GM18868 (cell line): ENCODE measurements at regions not wholly inside any gene's neighbourhood (a gene's known extent, or its start where the extent isn't known, plus 50 kb on each side); places are given as distances from the start of the nearest gene placed in this dataset.
"Not testable (repeated sequence)": the region's sequence is repeated elsewhere in the genome, so short reads cannot be mapped to it uniquely, and the experiment has no call there.

Experiments
- ATAC-seq: cut with Tn5 transposase; IDR thresholded peaks from one replicate; pipeline ENCODE4 v1.9.1; 2021; ENCODE audit warnings: mild to moderate bottlenecking, moderate library complexity; ENCODE audit not compliant: unreplicated experiment

DNA sequence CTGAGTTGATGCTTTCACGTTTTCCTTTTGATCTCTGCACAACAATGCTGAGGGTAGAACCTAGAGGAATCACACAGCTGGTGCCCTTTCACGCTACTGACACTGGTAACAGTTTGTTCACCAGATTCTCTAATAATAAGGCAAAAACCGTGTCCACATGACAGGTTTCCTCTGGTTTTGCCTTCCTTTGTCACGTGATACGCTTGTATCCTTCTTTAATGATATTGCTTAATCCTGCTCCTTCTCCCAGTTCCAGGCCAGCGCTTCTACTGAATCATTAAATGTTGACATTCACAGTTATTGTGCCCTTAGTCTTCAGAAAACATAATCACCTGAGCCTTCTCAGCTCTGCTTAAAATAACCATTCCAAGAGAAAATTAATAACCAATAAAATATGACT is 978.2 kb upstream of the NCAM2 start:
- ATAC-seq, result no peak

DNA sequence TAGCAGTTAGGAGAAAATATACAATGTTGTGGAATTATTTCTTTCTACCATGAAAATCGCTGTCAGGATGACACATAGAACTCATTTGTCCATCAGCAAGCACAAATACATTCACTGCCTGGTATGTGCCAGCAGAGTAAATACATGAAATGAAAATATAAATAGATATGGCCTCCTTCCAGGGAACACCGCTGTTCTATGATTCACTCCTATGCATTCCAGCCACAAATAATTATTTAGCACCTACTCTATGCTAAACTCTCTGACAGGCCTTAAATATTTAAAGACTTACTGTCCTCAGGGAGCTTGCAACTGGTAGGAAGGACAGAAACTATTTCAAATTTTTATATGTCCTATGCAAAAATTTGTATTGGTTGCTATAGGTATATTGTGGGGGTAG is 975.0 kb upstream of the NCAM2 start:
- no peak for ATAC-seq

DNA sequence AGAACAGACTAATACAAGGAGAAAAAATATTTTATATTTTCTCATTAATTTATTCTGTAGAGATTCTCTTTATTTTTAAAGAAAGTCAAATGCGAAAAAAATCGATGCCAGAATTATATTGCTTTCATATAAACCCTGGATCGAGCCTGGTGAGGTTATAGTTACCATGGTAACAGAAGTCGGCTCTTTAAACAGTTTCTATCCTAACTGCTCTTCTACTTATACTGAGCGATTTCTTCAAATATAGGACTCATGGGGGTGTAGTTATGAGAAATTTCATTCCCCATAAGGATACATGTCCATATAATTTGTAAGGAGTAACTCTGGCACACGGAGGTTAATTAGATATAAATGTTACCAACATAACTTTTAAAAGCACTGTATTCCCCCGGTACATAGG is 973.5 kb upstream of the NCAM2 start:
- ATAC-seq, result no peak

DNA sequence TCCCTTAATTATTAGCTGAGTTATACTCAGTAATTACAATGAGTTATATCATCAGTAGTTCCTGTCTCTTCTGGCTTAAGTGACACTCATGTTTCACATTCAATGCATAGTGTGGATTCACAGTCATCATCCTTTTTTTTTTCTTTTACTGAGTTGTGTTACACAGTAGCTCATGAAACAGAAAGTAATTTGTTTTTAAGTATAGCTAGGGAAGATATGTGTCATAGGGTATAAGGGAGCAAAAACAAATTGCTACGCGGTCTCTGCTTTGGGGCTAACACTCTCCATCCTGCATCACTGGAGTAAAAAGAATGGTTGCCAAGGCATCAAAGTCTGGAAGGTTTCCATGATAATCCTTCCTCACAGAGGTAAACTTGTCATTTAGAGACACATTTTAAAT is 971.7 kb upstream of the NCAM2 start:
- no peak for ATAC-seq

DNA sequence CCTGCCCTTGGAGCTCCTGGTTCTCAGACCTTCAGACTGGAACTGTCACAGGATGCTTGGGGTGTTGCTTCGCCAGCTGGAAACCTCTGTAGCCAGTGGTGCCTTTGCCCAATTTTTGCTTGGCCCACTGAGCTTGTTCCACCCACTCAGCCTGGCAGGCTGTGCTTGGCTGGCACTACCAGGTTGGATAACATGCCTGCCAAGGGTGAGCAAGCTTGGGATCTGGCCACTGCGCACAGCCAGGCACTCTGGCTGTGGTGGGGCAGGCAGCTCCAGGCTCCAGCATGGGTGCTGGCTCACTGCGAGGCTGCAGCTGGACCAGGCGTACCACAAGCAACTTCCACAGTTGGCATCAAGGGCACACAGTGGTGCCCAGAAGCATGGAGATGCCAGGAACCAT is 967.8 kb upstream of the NCAM2 start:
- no peak for ATAC-seq

DNA sequence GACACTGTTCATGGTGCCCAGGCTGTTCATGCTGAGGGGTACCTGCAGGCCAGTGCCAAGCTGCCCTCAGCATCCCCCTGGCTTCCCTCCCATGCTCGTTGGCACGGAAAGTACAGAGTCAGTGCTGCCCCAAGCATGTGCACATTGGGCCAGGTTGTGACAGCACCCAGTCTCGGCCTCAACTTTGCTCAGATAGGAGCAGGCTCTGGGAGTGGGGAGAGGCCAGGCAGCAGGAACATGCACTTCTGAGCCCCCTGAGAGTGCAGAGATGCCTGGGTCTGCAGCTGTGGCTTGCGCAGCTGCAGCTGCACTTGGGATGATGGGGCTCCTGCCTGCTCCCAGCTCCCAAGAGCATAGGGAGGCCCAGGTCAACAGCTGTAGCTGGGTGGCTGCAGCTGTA is 966.4 kb upstream of the NCAM2 start:
- no peak for ATAC-seq

DNA sequence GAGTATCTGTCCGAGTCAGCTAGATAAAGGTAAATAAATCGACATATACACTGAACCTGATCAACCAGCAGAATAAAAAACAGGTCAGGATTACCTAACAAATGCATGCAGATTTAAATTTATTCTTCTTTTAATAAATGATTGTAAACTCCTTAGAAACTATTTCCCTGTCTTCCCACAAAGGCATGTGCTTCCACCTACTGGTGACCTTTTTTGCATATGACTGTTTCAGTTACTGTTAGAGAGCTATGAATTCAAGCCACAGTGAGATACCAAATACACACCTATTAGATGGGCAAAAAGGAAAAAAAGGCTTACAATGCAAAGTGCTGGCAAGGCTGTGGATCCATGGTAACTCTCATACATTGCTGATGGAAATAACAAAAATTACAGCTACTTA is 957.4 kb upstream of the NCAM2 start:
- no peak for ATAC-seq

DNA sequence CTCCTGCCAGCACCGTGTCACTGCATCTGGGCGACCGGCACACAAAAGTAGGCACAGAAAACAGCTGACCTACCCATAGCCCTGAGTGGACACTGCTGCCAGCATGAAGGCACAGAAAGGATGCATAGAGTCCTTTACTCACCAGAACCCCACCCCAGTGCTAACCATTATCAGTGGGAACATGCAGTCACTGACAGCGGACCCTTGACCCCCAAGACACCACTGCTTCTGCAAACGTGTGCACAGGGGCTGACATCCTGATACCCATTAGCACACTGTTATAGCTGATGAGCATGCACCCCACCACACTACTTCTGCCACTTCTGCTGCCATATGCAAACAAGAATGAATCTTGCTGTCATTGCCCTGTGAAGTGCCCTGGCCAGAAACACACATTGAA is 953.0 kb upstream of the NCAM2 start:
- ATAC-seq, result no peak

DNA sequence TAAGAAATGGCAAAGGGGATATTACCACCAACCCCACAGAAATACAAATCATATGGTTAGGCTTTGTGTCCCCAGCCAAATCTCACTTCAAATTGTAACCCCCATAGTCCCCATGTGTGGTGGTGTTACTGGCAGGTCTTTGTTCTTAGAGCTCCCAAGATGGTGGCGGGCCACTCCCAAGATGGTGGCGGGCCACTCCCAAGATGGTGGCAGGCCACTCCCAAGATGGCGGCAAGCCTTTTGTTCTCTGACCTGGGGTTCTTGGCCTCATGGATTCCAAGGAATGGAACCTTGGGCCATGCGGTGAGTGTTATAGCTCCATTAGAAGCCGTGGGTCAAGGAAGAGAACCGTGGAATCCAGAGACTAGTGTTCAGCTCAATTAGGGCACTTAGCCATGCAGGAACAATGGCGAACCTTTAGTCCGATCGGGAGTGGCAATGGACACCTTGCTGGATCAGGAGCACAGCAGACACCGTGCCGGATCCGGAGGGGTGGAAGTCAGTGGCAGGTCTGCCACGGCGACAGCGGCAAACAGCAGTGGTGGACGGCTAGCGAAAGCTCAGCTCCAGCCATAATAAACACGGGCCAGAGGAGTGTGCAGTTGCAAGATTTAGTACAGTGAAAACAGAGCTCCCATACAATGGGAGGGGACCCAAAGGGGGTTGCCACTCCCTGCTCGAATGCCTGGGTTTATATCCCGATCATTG is 949.9 kb upstream of the NCAM2 start:
- ATAC-seq, result not testable (repeated sequence)

DNA sequence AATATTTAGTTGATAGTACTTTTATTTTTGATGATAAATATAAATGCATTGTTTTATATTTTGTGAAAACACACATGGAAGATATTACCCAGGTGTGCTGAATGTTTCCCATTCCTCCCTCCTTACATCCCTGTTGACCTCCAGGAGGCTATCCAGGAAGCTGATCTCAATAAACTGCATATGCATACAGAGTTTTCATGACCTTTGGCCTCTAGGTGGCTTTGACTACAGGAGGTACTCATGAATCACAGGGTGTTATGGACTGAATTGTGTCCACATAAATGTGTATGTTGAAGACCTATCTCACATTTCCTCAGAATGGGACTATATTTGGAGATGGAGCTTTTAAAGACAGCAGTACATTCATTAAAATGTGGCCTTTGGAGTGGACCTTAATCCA is 914.9 kb upstream of the NCAM2 start:
- no peak for ATAC-seq

DNA sequence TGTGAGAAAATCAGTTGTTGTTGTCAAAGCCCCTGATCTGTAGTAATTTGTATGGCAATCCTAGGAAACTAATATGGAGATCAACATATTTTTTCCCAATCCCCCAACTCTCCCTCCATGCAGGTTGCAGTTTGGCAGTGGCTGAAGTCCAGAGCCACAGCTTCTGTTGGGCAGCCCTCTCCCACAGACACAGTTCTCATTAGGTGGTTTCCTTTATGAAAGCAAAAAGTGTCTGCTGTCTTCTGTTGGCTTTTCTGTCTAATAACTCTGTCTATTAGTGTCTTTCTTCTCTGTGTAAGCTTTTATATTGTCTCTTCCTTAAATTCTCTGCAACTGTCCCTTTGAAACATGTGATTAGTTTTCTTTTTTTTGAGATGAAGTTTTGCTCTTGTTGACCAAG is 914.3 kb upstream of the NCAM2 start:
- no peak for ATAC-seq

DNA sequence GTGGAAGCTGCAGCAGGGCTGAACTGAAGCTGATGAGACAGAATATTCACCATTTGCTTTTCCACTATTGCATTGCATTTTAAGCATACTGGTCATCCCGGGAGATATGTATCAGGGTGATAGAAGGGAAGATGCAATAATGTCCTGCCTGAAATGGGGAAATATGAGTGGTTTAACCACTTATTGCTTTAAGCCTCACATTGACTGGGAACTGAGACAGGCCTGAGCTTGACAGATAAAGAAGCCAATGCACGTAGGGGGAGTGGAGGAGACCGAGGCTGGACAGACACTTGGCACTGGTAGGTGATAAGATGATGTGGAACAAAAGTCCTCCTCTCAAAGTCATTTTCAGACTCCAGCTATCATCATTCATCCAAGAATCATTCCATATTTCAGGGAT is 911.7 kb upstream of the NCAM2 start:
- no peak for ATAC-seq

DNA sequence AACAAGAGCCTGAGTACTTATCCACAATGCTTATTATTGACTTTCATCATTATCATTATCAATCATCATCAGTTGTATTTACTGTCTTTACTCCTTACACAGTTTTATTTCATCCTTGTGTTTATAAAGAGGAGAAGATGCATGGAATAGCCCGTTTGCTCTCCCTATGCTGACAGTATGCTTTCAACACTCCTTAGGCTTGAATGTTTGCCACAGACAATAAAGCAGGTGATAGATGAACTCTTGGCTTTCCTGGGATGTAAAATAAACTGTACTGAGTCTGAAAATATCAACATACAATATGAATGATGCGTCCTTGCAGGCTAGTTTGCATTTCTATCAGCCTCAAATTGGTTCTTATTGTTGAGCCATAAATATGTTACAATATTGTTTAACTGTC is 891.8 kb upstream of the NCAM2 start:
- ATAC-seq, result no peak

DNA sequence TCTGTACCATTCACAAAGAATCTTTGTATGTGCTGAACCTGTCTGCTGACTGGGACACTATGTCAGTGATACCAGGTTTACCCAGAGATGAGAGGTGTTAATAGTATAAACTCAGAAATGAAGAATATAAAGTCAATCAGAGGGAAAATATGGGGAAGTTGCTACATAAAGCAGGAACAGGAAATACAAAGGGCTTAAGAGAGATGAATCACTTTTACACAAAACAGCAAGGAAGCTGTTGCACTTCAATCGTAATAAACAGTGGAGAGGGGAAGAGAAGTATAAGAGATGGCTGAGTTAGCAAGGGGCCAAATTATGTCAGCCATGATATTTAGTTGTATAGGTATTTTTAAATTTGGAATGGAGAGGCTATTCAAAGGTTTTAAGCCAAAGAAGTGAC is 890.2 kb upstream of the NCAM2 start:
- no peak for ATAC-seq

DNA sequence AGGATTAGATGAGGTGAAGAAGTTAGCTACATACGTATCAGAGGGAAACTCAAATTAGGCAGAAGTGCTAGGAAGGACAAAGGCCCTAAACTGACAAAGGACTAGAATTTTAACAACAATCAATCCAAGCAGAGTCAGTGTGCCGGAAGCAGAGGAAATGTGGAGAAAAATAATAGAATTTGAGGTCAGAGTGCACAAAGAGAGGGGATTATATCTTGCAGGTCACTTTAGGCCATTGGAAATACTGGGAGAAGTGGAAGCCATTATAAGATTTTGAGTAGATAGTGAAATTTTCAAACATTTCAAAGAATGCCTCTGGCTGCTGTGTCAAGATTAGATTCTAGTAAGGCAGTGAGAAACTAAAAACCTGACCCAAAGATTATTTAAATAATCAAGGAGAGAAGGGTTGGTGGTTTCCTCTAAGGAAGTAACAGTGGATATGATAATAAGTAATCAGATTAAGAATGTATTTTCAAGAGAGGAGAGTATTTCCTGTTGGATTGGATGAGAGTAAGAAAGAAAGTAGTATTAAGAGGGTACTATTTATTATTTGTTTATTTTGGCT is 889.2 kb upstream of the NCAM2 start:
- no peak for ATAC-seq

DNA sequence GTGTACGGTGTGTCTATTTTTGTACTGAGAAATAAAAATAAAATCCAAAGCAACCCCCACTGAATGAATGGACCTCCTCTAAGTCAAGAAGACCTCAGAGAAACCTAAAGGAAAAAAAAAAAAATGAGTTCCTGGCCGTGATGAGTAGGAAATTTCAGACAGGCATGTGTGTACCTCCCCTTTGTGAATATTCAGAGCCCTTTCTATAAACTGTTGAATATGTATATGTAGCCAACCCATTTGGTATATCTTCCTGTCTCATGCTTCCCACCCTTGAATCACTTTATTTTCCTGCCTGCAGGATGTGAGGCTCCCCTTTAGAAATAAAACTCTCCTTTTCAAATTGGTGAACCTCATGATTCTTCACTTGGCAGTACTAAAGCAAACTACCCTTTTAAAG is 887.8 kb upstream of the NCAM2 start:
- no peak for ATAC-seq

DNA sequence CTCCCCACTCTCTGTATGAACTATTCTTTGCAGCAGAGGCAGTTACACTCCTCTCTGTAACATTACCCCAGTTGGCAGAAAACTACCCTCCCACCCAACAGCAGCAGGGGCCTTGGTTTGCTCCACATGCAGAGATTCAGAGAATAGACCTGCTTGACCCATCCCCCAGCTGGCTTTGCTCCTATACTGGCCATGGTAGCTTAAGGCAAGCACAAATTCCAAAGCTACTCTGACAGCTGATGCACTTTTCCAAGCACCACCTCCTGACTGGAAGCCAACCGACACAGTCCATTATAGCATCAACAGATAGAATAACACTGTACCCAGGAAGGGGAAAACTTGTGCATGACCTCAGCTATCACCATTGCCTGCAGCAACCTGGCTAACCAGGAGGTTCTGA is 846.5 kb upstream of the NCAM2 start:
- no peak for ATAC-seq

DNA sequence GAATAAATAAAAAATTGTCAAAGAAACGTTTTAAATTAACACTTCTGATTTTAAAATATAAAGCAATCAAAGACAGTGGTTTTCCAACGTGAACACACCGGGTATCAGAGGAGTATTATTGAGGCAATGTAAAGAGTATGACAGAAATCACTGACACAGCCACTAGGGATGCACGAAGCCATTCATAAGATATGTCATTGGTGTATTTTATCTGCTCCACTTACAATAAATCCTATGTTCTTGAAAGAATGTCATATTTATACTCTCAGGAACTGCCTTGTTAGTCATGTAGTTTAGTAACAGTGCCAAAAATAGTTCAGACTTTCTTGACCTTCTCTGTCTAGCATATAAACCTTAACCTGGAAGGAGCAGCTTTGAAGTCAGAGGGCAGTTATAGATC is 835.0 kb upstream of the NCAM2 start:
- no peak for ATAC-seq

DNA sequence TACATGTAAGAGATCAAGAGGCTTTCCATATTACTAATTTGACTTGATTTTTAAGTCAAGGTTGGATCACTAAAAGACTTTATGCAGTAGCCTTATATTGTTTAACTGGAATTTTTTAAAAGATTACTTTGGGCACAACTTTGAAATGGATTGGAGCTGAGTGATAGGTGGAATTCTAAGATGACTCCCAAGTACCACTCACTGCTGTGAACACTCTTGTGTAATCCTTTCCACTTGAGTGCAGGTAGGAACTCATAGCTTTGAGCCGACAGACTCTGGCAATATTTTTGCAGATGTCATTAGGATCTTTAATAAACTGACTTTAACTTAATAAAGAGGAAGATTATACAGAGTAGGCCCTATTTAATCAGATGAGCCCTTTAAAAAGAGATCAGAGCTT is 831.1 kb upstream of the NCAM2 start:
- no peak for ATAC-seq

DNA sequence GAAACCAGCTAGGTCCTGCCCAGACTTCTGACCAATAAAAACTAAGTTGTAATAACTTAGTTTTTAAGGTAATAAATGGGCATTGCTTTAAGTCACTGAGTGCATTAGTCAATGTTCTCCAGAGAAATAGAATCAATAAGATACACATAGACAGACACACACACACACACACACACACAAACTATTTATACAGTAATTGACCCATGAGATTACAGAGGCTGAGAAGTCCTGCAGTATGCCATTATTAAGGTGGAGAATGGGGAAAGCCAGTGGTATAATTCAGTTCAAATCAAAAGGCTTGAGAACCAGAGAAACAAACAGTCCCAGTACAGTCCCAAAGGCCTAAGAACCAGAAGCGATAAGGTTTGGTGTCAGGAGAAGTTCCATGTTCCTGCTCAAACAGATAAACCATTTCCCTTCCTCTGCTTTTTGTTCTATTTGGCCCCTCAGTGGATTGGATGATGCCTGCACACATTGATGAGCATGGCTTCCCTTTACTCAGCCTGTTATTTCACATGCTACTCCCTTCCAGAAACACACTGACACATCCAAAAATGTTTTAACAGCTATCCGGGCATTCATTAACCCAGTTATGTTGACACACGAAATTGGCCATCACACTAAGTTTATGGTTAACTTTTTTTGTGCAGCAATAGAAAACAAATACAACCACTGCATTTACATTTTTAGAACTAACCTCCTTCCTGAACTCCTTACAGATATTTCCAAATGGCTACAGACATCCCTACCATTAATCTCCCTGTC is 828.2 kb upstream of the NCAM2 start:
- no peak for ATAC-seq

DNA sequence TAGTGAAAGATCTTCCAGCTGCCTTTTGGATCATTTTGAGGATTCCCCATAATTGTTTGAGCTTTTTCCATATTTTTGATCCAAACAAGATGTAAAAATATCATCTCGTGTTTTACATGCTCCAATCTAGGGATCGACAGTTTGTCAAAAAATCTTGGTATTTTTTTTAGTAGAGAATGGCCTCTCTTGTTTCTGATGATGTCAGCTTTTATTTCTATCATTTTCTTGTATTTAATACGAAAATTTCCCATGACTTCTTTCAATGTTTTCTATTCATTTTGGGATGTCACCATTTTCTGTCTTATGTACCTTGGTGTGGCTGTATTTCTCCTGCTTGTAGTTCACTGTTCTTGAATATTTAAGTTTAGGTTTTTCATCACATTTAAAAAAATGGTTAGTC is 812.0 kb upstream of the NCAM2 start:
- ATAC-seq, result no peak

DNA sequence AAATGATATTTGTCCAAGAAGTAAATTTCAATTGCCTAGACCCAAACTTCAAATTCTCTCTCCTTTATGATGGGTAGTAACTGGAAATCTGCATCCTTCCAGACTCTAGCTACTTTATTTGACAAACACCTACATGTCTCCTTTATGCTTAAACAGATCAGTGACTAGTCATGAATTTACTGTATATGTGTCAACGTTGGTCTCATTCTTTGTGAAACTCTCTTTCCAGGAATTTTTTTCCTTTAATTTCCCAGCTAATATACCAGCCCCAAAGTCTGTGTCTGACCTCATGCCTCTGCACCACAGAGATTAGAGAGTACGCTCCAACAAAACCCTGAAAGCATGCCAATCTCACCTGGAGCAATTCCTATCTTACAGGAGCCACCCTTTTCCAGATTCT is 811.2 kb upstream of the NCAM2 start:
- ATAC-seq, result no peak
